Ishikawa (cell line): ENCODE measurements at regions not wholly inside any gene's neighbourhood (a gene's known extent, or its start where the extent isn't known, plus 50 kb on each side); places are given as distances from the start of the nearest gene placed in this dataset.

Source experiments
- CEBPB ChIP-seq: IDR thresholded peaks from 2 replicates; pipeline ENCODE4 v1.6.1; 2012
- CREB1 ChIP-seq: IDR thresholded peaks from 2 replicates; pipeline ENCODE4 v1.6.1; 2012; ENCODE audit warnings: low read depth
- EGR1 ChIP-seq: IDR thresholded peaks from 2 replicates; pipeline ENCODE4 v1.6.1; 2012
- EP300 ChIP-seq: IDR thresholded peaks from 2 replicates; pipeline ENCODE4 v1.6.1; 2012; ENCODE audit warnings: borderline replicate concordance
- FOXM1 ChIP-seq: IDR thresholded peaks from 2 replicates; pipeline ENCODE4 v1.6.1; 2012; ENCODE audit warnings: low read depth, borderline replicate concordance
- NFIC ChIP-seq: IDR thresholded peaks from 2 replicates; pipeline ENCODE4 v1.6.1; 2012
- RAD21 ChIP-seq: IDR thresholded peaks from 2 replicates; pipeline ENCODE4 v1.6.1; 2012; ENCODE audit warnings: low read depth
- TAF1 ChIP-seq: IDR thresholded peaks from 2 replicates; pipeline ENCODE4 v1.6.1; 2012; ENCODE audit warnings: low read depth, mild to moderate bottlenecking
- TCF12 ChIP-seq: IDR thresholded peaks from 2 replicates; pipeline ENCODE4 v1.6.1; 2012; ENCODE audit warnings: low read depth
- TEAD4 ChIP-seq: IDR thresholded peaks from 2 replicates; pipeline ENCODE4 v1.6.1; 2012
- YY1 ChIP-seq: IDR thresholded peaks from 2 replicates; pipeline ENCODE4 v1.6.1; 2012; ENCODE audit warnings: low read depth
- ZBTB7A ChIP-seq: IDR thresholded peaks from 2 replicates; pipeline ENCODE4 v1.6.1; 2012; ENCODE audit warnings: low read depth
- TF ChIP-seq, protein P1 (sequence below): IDR thresholded peaks from 2 replicates; pipeline ENCODE4 v1.6.1; 2012
- TF ChIP-seq, protein P2 (sequence below): IDR thresholded peaks from 2 replicates; pipeline ENCODE4 v1.6.1; 2012
- TF ChIP-seq, protein P3 (sequence below): IDR thresholded peaks from 2 replicates; pipeline ENCODE4 v1.6.1; 2012; ENCODE audit warnings: low read depth, mild to moderate bottlenecking

- TF ChIP-seq TCF12 (no peak), TEAD4 (no peak), ZBTB7A (no peak), EP300 (no peak), TAF1 (no peak), CEBPB (no peak), RAD21 (no peak)
- TF ChIP-seq, protein P1, sequence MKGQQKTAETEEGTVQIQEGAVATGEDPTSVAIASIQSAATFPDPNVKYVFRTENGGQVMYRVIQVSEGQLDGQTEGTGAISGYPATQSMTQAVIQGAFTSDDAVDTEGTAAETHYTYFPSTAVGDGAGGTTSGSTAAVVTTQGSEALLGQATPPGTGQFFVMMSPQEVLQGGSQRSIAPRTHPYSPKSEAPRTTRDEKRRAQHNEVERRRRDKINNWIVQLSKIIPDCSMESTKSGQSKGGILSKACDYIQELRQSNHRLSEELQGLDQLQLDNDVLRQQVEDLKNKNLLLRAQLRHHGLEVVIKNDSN = no peak
- TF ChIP-seq, protein P2, sequence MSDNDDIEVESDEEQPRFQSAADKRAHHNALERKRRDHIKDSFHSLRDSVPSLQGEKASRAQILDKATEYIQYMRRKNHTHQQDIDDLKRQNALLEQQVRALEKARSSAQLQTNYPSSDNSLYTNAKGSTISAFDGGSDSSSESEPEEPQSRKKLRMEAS = no peak
Measured at GRCh38 chr13:39159846-39160370, 121.7 kb downstream of the NHLRC3 start.

DNA sequence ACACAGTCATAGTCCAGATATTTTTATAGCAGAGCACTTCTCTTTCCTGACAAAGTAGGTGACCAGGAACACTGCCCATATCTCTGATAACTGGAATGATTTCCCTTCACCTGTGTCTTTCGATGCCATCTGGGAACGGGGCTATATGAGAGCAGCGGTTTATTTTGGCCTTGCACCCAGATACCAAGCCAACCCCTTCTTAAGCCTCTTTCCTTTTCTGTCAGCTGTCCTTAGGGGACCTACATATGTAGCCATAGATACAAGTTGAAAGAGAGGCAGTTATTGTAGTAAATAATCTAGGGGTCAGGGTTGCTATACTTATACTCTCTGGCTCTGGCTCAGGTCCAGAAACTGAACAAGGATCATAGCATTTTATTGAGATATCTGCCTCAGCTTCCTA, 128.8 kb downstream of the NHLRC3 start:
- TF ChIP-seq TEAD4 (no peak), EGR1 (no peak), NFIC (no peak), TCF12 (no peak), TAF1 (no peak), YY1 (no peak), EP300 (no peak)

DNA sequence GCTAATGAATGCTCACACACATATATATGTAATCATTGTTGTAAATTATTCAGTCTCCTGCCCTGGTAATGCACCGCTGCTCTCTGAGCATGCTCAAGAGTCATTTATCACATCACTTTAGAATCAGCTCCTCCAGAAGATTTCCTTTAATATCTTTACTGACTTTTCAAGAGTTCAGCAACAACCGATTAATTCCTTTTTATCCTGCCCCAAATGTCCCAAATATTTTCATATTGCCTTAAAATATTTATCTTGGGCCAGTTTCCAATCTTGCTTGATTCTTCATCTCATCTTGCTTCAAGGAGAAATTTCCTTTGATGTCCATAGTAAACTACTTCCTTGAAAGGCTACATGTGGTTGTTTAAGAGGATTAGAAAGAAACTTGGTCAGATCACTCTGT, 132.5 kb downstream of the NHLRC3 start:
- TF ChIP-seq NFIC (no peak), TCF12 (no peak), CREB1 (no peak)
- TF ChIP-seq, protein P3, sequence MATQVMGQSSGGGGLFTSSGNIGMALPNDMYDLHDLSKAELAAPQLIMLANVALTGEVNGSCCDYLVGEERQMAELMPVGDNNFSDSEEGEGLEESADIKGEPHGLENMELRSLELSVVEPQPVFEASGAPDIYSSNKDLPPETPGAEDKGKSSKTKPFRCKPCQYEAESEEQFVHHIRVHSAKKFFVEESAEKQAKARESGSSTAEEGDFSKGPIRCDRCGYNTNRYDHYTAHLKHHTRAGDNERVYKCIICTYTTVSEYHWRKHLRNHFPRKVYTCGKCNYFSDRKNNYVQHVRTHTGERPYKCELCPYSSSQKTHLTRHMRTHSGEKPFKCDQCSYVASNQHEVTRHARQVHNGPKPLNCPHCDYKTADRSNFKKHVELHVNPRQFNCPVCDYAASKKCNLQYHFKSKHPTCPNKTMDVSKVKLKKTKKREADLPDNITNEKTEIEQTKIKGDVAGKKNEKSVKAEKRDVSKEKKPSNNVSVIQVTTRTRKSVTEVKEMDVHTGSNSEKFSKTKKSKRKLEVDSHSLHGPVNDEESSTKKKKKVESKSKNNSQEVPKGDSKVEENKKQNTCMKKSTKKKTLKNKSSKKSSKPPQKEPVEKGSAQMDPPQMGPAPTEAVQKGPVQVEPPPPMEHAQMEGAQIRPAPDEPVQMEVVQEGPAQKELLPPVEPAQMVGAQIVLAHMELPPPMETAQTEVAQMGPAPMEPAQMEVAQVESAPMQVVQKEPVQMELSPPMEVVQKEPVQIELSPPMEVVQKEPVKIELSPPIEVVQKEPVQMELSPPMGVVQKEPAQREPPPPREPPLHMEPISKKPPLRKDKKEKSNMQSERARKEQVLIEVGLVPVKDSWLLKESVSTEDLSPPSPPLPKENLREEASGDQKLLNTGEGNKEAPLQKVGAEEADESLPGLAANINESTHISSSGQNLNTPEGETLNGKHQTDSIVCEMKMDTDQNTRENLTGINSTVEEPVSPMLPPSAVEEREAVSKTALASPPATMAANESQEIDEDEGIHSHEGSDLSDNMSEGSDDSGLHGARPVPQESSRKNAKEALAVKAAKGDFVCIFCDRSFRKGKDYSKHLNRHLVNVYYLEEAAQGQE = no peak
- TF ChIP-seq, protein P1 = no peak

DNA sequence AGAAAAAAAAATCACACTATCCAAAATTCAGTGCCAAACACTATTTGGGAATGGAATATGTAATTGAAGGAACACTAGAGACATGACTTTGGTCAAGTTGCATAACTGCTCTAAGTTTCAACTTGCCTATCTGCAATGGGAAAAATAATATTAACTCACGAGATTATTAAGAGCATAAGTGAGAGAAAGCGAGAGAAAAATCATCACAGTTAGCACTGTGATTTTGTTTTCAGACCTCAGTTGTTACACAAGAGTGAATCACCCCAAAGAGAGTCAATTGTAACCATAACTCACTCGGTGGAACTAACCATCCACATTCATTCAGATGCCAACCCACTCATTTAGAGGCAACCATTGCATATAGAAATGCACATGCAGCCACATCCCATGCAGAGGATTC, 147.1 kb downstream of the NHLRC3 start:
- TF ChIP-seq NFIC (no peak), RAD21 (no peak), EP300 (no peak), CREB1 (no peak), YY1 (no peak), TCF12 (no peak), ZBTB7A (no peak), FOXM1 (no peak)
- TF ChIP-seq, protein P2 = no peak
- TF ChIP-seq, protein P1 = no peak
- TF ChIP-seq, protein P3 = no peak

DNA sequence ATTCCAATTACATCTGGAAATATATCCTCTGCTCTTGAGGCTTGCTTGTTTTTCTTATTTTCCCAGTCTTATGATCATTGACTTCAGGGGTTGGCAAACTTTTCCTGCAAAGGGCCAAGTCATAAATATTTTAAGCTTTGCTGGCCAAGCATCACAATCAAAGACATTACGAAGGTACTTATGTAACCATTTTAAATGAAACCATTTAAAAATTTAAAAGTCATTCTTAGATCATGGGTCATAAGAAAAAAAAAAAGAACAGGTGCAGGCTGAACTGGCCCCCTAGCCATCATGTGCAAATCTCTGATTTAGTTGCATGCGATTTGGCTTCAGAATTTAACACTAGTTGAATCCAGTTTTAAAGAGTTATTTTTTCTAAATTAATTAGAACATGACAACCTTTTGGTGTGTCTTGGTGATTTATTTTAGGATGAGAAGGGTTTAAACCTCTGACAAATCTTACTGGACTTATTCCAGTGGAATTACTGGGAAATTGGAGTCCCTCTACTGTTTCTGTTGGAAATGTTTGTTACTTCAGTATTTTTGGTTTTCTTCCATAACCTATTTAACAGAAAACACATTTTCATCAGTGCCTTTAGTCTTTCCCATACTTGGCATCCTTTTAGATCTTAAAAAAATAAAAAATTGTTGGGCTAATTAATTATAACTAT, 148.1 kb downstream of the NHLRC3 start:
- TF ChIP-seq ZBTB7A (no peak), CEBPB (no peak)
- TF ChIP-seq, protein P1 = no peak
- TF ChIP-seq, protein P3 = no peak
